ENCODE measurements at regions not wholly inside any gene's neighbourhood (a gene's known extent, or its start where the extent isn't known, plus 50 kb on each side); places are given as distances from the start of the nearest gene placed in this dataset.

GRCh38 chr12:126210448-126210847, 1145.2 kb downstream of the AACS start:
- no peak overlapping the region for H4K8ac ChIP-seq (ENCODE audit: extremely low read depth, insufficient read depth, low read length)
- H3K79me1 ChIP-seq (ENCODE audit: low read depth, low read length): no peaks in the 10 kb centered on the region
- no peaks in the 10 kb centered on the region for H4K20me1 ChIP-seq (replicated peaks in 1 of 2; ENCODE audit: control insufficient read depth in 1 of 2, insufficient read depth in 2 of 2, low read length in 2 of 2)
- H3K9me3 ChIP-seq (ENCODE audit: insufficient read depth in 2 of 2, low read depth in 1 of 2, low read length in 1 of 2): no peaks in the 10 kb centered on the region
- TF ChIP-seq ZNF274 (IDR thresholded peaks at IDR 0.05; ENCODE audit: borderline replicate concordance, extremely low read depth, low read length) (no peak), TAF7 (optimal IDR thresholded peaks at IDR 0.05; ENCODE audit: borderline replicate concordance, low read depth, low read length) (no peak), RXRA (IDR thresholded peaks at IDR 0.05; ENCODE audit: insufficient read depth, low read depth, low read length) (no peak)
- no peak overlapping the region for H3K56ac ChIP-seq (replicated peaks; ENCODE audit: insufficient read length, low read depth, low read length)
- H2AK5ac ChIP-seq (ENCODE audit: low read depth, low read length): no peak overlapping the region
- H3K4me3 ChIP-seq (ENCODE audit: extremely low read depth in 1 of 4, insufficient read depth in 2 of 4, low read depth in 3 of 4, low read length in 4 of 4): no peak overlapping the region
- H2BK15ac ChIP-seq (ENCODE audit: low read length): no peak overlapping the region
- H2AFZ ChIP-seq (ENCODE audit: low read length): no peak overlapping the region
- H3K4me2 ChIP-seq (ENCODE audit: insufficient read depth in 1 of 2, low read depth in 2 of 2, low read length in 2 of 2): no peak overlapping the region
- no peak for FAIRE-seq
- no peak overlapping the region for H2BK20ac ChIP-seq (ENCODE audit: low read length)
- no peak overlapping the region for H2BK5ac ChIP-seq (ENCODE audit: low read depth, low read length)
- H3K36me3 ChIP-seq (ENCODE audit: control insufficient read depth in 2 of 4, insufficient read depth in 4 of 4, low read length in 3 of 4): no peaks in the 10 kb centered on the region
- no peak overlapping the region for H3K27ac ChIP-seq (ENCODE audit: low read depth, low read length)
- H2BK12ac ChIP-seq (ENCODE audit: low read depth, low read length): no peak overlapping the region
- no peak overlapping the region for H3K4ac ChIP-seq (replicated peaks; ENCODE audit: insufficient read length, low read depth, low read length)
- ChIA-PET CTCF (ENCODE audit: partially characterized antibody) (no interaction called here), POLR2A (ENCODE audit: partially characterized antibody) (no interaction called here)
- no peak for DNase-seq (ENCODE audit: low read depth in 1 of 2, low spot score in 2 of 2)
- no peaks in the 10 kb centered on the region for H3K27me3 ChIP-seq (replicated peaks in 1 of 4; ENCODE audit: control insufficient read depth in 3 of 4, extremely low read depth in 1 of 4, insufficient read depth in 3 of 4, low read length in 3 of 4)
- no peak overlapping the region for H3K14ac ChIP-seq (ENCODE audit: insufficient read length)
- WGBS, 2 experiments (ENCODE audit: extremely low coverage in 1 of 2, insufficient coverage in 1 of 2, insufficient read length in 1 of 2, insufficient replicate concordance in 2 of 2, low coverage in 1 of 2, low lambda C conversion rate in 2 of 2, missing lambda C conversion rate in 1 of 2): 94% methylated on average over 3 of the region's 3 CpGs; no CpG with 5 or more reads in 1 of the 2 experiments
- H3K18ac ChIP-seq (ENCODE audit: extremely low read depth, low read length): no peak overlapping the region
- no peak overlapping the region for H2BK120ac ChIP-seq (replicated peaks; ENCODE audit: low read depth, low read length)
- no peaks in the 10 kb centered on the region for H3K79me2 ChIP-seq (ENCODE audit: control insufficient read depth in 1 of 2, insufficient read depth in 2 of 2, low read length in 2 of 2)
- H3K23ac ChIP-seq (ENCODE audit: insufficient read length): no peak overlapping the region
- H4K91ac ChIP-seq (replicated peaks; ENCODE audit: insufficient read length, low read length): no peak overlapping the region
- no peaks in the 10 kb centered on the region for H3K23me2 ChIP-seq (ENCODE audit: low read depth, low read length)
- H3K9ac ChIP-seq (replicated peaks in 1 of 4; ENCODE audit: extremely low read depth in 1 of 4, low read depth in 3 of 4, low read length in 3 of 4): no peak overlapping the region
- H4K5ac ChIP-seq (ENCODE audit: insufficient read length, low read depth, low read length): no peak overlapping the region
- peaks cover 3 to 4% (median 4%) of the 10 kb centered on the region in 4 experiments; a peak in 5 of 7 replicates for H3K4me1 ChIP-seq (replicated peaks in 1 of 4; ENCODE audit: control insufficient read depth in 3 of 4, insufficient read depth in 4 of 4, low read length in 3 of 4)
